Activated CD8-positive, alpha-beta memory T cell treated with anti-CD3 and anti-CD28 coated beads for 48 hours (primary cell): ENCODE measurements at regions not wholly inside any gene's neighbourhood (a gene's known extent, or its start where the extent isn't known, plus 50 kb on each side); places are given as distances from the start of the nearest gene placed in this dataset.

Experiments
- DNase-seq, 3 experiments: peaks; one replicate each; pipeline ENCODE4 v3.0.0-alpha.2; 2020; ENCODE audit warnings: low read depth in 2 of 3, low spot score in 2 of 3

DNA sequence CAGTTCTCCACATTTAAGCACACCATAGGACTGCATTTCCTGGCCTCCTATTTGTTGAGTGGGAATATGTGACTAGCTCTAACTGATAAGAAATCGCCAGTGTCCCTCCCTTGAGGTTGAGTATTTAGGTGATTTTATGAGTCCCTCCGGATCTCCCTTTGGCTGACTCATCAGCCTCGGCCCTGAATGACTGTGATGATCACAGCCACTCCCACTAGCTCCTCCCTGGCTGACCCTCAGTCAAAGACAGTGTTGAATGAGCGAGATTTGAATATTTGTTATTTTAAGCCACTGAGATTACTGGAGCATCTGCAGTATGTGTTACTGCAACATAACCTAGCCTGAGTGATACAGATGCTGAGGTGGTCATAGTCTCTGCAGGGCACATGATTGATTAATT lies 515.3 kb downstream of the EPHB1 start:
- DNase-seq: no peak

DNA sequence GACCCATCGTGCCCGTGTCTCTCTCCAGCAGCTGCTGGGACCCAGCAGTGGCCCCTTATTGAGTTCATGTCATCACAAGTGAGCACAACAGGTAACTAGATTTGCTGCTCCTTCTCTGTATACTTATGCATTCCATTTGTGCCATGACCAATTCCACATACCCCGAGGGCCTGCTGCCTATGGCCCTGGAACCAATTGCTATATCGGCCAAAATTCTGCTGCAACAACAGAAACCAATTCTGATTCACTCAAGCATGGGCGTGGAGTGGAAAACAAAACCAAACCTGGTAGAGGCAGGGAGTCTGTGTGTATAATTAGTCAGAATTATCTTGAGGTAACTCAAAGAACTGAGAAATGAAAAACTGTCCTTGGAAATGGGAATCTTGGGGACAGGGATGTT lies 516.6 kb downstream of the EPHB1 start:
- no peak for DNase-seq

DNA sequence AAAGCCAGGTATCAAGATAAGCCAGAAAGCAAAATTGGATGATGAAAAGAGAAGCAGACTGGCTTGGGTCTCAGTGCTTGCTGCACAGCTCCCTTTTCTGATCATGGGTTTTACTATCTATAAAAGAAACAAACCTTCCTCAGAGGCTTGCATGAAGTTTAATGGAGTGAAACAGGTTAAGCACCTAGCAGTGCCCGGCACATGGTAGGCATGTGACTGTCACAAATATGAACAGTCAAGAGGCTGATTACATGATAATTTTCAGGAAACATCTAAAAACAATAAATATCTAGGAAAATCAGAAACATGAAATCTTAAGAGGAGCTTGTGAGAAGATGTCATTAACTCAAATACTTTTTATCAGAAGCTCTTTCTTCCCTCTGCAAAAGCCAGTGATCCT lies 519.2 kb downstream of the EPHB1 start:
- DNase-seq: no peak

DNA sequence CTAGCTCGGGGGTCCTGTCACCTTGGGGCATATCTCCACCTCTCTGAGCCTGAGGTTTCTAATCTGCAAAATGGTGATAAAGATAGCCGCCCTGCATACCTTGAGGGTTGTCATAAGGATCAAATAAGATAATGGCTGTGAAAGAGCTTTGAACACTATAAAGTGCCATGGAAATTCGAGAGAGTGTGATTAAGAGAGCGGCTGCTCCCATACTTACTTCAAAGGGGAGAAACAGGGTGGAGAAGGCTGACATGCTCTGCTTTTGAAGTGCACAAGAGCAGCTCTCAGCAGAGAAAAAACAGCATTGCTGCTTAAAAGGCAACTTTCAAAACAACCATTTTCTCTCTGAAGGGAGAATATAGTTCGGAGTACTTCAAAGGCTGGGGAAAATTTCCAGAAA lies 529.2 kb downstream of the EPHB1 start:
- DNase-seq: no peak

DNA sequence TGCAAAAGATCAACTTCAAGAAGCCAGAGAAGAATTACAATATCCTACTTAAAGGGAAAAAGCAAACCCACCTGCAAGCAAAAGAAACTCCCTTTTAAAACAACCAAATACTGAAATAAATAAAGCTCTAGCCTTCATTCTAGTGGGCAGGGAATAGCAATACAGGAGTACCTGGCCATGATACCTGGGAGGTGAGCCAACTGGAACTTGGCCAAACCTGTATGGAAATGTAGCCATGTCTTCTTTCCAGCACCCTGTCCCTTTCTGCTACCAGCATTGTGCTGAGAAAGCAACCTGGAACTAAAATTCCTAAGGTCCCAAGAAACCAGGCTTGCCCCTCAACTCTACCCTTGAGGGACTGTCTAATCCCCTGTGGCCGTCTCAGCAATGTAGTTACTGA lies 530.0 kb downstream of the EPHB1 start:
- no peak for DNase-seq

DNA sequence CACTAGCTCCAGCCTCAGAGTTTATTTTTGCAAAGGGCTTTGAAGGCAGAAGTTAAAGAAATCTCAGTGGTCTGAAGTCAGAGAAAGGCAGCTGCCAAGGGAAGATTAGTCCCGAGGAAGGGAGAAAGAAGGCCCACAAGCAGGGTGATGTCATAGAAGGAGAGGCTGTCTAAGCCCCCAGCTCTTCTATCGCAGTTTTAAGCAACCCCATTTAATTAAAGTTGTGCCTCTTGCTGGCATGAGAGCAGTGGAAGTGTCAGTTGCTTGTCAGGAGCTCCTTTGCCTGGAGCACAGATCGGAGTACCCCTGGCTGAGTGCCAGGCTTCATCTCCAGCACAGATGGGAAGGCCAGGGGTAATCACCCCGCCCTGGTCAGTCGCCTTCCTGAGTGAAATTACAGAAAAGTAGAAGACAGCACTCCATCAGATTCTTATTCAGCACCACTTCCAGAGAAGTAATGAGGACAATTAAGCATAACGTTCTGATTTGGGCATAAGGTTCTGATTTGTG lies 530.7 kb downstream of the EPHB1 start:
- DNase-seq: no peak

DNA sequence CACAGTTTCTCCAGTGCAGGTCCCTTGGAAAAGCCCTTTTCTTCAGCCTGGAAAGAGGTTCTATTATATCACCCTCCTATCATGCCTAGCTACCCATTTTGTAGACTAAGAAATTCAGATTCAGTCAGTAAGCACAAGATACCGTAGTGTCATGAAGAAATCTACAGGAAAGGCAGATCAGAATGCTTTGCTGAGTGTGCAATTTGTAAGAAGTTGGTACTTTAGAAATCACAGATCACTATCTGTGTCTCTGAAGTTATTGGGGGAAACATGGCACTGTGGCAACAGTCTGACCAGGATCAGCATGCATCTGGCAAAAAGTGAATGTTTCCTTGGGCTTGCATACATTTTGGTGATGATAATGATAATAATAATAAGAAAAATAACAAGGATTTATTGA lies 531.8 kb downstream of the EPHB1 start:
- no peak for DNase-seq

DNA sequence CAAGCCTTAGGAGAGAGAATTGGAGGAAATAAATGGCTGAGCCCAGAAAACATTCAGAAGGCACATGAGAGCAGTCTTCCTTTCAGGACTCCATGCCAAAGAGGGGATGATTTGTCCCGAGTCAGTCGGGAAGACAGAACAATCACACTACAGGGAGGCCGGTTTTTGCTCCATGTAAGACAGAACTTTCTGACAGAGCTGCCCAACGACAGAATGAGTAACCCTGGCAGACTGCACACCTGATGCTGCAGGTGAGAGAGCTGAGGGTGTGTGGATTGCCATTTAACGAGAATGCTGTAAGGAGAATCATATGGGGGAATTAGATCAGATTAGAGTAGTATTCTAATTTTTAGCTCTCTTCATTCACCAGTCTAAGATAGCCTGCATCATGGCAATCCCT lies 533.0 kb downstream of the EPHB1 start:
- no peak for DNase-seq

DNA sequence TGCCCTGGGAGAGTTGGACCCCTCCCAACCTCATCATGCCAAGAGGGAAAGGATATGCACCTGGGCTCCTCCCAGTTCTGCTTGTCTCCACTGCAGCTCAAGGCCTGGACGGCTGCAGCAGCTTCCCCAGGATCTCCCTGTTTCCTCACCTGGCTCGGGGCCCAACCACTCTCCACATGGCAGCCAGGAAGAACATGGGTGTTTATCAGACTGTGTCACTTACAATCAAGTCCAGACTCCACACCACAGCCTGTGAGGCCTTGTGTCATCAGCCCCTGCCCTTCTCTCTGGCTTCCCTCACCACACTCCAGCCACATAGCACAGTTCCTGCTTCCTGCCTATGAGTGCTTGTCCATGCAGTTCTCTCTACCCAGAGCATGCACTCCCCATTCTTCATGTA lies 534.4 kb downstream of the EPHB1 start:
- DNase-seq: no peak

DNA sequence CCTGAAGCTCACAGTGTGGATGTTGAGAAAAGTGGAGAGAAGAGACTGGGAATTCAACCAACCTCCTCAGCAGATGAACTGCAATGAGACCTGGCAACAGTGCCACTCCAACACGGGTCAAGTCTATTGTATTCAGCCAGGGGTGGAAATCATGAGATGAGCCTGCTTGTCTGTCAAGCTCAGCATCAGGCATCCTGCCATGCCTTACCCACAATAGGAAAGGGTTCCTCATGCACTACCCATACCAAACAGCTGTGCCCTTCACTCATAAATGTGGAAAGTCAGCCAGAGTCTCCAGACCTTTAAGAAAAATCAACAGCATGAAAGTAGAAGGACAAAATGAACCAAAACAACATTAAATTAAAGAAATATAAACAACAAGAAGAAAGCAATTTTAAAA lies 542.1 kb downstream of the EPHB1 start:
- no peak for DNase-seq

DNA sequence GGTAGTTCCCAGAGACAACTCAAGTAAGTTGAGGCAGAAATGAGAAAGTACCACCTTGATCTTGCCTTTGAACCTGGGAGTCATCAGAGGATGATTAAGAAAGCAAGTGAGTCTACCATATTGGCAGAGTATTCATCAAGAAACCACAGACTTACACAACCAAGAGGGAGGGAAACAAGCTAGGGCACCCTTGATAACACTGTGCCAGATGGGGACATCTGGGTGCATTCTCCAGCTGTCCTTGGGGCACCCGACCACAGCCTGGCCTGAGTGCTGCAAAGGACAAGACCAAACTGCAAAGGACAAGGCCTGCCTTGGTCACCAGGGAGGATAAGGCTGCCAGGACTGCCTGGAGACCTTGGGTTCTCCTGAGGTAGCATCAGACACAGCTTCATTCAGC lies 553.6 kb downstream of the EPHB1 start:
- no peak for DNase-seq

DNA sequence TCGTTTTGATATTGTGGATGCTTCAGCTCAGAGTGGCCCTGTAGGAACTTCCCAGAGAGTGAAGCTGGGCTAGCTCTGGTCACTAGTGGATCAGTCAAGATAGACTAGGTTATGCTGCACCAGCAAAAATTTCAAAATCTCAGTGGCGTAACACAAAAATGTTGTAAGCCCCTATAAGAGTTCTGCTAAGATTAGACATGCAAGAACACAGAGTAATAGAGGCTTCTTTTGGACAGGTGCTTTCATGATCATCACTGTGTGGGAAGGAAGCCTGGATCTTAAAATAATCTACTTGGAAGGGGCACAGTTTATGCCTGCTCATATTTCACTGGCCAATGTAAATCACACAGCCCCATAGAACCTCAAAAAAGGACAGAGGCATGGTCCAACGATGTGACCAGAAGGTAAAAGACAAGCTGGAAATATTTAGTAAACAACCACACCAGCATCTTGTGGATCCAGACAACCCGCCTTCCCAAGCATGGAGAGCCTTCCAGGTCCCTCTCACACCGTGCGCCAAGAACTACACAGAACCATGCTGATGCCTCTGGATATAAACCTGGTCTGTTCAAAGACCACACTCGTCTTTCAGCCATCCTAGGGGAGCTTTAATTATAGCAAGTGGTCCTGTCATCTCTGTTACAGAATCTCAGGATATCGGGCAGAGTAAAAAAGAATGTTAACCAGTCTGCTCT lies 554.3 kb downstream of the EPHB1 start:
- DNase-seq: no peak

DNA sequence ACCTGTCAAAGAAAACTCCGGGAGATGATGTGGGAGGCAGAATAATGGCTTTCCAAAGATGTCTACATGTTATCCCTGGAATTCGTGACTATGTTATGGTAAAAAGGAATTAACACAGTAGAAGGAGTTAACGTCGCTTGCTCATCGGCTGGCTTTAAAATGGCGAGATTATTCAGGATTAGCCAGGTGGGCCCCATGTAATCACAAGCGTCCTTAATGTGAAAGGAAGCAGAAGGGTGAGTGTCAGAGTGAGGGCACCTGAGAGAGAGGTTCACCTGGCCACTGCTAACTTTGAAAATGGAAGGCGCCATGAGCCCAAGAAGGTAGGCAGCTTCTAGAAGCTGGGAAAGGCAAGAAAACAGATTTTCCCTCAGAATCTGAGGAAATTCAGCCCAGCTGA lies 557.2 kb downstream of the EPHB1 start:
- DNase-seq: no peak

DNA sequence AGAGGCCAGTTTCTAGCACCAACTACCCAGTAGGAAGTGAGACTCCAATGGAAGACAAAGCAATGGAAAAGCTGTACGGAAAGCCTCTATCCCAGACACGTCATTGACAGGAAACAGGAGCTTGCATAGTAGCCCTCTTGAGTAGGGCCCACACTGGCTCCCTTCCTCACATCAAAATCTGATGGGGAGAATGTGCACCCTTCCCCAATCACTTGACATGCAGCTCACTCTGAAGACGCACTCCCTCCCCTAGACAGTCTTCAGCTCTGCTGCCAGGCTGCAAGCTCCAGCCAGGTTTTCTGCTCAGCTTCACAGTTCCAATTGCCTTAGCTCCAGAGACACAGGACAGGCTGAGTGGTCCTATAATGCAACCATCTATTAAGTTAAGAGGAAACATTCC lies 567.8 kb downstream of the EPHB1 start:
- DNase-seq: no peak

DNA sequence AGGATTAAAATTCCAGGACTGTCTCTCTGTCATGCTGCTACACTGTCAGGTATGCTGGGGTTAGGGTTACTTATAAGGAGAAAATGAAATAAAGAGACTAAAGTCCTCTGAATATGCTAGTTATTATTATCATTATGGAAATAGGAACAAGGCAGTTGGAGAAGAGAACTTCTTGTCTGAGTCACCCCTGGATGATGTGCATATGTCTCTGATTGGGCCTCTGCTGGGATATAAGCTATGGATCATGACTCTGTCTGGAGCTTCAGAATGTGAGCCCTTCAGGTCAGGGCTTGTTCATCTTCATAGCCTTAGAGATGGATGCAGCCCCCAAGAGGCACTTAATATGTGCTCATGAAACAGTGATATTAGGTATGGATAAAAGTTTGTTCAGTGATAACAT lies 569.6 kb downstream of the EPHB1 start:
- no peak for DNase-seq

DNA sequence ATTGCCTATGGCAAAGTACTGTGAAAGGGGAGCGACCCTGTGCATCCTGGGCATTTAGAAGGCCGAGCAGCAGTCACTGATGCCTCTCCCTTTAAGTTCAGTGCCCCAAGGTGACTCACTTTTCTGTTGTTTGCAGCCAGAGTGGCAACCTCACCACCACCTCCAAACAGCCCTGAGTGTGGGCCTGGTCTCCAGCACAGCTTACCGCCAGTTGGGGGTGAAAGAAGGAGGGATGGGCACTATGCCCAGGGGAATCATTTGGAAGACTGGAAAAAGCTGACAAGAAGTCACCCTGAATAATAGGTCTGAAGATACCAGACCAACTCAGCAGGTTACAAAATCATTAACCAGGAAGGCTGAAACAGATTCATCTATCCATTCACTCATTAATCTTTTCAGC lies 571.8 kb downstream of the EPHB1 start:
- DNase-seq: no peak

DNA sequence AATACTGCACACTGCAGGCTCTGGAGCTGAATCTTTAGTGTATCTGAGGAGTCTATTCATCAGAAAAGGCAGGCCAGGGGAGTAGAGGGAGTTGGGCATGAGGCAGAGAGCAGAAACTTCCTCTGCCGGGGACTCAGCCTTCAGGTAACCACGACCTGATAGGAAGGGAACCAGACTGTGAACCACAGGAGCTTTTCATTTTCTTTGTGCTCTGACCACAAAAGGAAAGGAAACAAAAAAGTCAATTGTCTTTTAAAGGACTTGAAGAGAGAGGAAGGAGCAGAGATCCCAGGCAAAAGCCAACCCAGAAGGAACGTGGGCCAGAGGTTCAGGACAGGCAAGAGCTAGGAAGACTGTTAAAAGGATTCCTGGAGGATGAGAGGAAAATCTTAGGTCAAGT lies 573.3 kb downstream of the EPHB1 start:
- no peak for DNase-seq

DNA sequence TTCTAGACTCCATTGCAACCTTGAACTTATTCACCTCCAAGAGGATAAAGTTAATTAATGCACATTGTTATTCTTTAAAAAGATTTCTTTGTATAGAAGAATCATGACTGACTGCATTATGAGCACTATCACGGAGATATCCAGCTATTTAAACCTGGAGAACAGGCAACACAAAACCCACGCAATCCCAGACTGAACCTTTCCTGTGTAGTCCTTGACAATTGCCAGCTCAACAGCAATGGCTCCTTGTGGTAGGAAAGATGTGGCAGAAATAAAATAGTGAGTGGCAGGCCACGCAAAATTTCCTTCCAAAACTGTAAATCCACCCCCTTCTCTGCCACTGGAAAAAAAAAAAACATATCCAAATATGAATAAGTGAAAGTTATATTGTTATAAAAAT lies 573.7 kb downstream of the EPHB1 start:
- DNase-seq: no peak

DNA sequence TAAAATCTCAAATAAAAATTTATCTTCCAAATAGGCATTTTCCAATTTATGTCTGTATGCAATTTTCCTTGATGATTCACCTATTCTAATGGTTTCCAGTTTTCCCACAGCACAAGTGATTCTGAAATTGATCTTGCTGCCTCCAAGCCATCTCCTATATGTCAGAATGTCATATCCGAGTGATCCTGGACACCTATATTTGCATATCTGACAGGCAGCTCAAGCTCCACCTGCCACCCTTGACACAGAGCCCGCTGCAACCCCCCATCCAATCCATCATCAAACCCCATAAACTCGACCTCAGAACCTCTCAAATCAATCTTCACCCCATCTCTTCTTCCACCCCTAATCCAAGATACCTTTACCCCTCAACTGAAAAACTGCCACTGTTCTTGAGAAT lies 579.5 kb downstream of the EPHB1 start:
- no peak for DNase-seq

DNA sequence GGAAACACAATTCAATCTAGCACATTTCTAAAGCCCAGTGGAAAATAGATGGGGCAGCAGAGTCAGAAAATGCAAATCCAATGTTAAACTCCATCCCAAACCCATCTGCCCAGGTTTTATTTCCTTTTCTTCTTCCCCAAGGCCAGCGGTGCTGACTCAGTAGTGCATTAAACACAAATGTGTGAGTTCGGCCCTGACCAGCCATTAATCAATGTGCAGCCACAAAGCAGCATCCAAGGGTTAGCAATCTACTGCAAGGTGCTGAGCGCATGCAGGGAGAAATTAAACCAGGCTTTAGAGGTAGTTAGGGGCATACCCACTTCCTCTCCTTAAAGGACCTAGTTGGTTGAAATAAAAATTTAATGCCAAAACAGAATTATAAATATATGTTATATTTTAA lies 583.3 kb upstream of the PPP2R3A start:
- DNase-seq: no peak

DNA sequence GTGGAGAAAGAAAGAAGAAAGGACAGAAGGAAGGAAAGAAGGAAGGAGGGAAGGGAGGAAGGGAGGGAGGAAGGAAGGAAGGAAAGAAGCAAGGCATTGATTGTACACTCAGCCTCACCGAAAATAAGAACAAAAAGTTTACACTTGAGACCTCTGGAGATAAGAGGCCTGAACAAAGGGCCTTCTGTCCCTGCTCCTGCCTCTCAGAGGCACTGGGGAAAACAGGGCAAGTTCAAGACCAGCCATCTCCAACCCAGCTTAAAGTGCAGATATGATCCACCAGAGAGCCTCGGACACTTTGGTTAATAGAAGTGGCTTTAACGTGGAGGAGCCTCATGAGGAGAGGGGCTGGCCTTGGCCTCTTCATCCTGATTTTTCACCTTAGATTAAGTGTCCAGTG lies 582.9 kb upstream of the PPP2R3A start:
- no peak for DNase-seq

DNA sequence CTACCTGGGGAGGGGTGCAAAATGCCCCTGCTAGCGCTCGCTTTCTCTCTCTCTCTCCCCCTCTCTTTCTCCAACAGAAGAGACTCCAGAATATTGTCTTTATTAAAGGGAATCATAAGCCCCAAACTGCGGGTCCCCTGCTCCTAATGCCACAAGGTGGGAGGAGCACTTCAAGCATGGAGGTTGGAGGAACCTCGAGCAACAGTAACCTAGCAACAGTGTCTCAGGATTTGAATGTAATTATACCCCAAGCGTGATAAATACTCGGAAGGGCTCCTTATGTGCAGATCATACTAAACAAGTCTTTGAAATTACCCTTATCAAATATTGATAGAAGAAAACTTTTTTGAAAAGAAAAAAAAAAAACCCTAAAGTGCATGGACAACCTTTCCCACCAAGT lies 582.2 kb upstream of the PPP2R3A start:
- DNase-seq: no peak

DNA sequence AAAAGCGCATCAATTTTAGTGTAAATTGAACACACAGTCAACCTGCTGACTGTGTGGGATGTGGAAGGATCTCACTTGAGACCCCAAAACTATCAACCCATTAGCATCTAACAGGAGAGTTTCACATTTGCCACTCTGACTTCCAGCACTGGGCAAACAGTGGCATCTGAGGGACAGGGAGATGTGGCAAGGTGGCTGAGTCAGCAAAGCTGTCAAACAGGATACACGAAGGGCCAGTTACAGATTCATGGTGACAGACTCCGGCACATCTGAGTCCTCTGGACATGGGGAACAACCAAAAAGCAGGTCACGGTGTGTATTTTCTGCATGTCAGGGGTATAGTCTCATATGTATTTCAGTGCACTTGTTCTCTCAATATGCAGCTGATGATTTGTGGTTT lies 573.4 kb upstream of the PPP2R3A start:
- DNase-seq: no peak

DNA sequence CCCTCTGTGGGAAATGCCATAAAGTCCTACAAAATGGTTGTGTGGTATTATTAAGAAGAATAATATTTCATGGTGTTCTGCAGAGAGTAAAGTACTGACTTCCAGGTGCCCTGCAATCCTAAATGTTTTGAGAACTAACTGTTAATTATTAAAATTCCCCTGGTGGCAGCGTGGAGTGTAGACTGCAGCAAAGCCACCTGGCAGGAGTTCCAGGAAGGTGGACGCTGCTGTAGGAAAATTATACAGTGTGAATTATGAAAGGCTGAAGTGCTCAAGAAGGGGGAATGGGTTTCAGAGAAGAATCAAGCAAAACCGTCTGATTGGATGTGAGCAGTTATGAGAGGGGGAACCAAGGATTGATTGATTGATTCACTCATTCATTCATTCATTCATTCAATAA lies 572.4 kb upstream of the PPP2R3A start:
- no peak for DNase-seq
